Caco-2 (cell line): ENCODE measurements at regions not wholly inside any gene's neighbourhood (a gene's known extent, or its start where the extent isn't known, plus 50 kb on each side); places are given as distances from the start of the nearest gene placed in this dataset.

ENCODE experiments used
- BruUV-seq: library from RNA; stranded (reverse); fragments of 400-500 nt; replicated peaks from 2 replicates; lab custom pipeline; 2021; lab: Mats Ljungman, UMichigan
- CTCF ChIA-PET: fragments of 300-600 bp; sonication (Branson Sonifier 250); formaldehyde crosslinking; loops from one replicate; lab custom pipeline; 2022; ENCODE audit warnings: antibody characterized with exemption; lab: Charles Lee
- POLR2A ChIA-PET: fragments of 300-600 bp; sonication (Branson Sonifier 250); formaldehyde crosslinking; loops from one replicate; lab custom pipeline; 2022; ENCODE audit warnings: antibody characterized with exemption; lab: Charles Lee
- DNase-seq, 2 experiments: peaks; one replicate each; pipeline versions ENCODE4 v3.0.0 to v3.0.0-alpha.2; 2020 to 2022
- H3K27me3 ChIP-seq: replicated peaks from 2 replicates; pipeline ENCODE4 v1.6.0; 2011; ENCODE audit warnings: low read length; ENCODE audit not compliant: control insufficient read depth, insufficient read depth
- H3K36me3 ChIP-seq: 2 replicates; pipeline ENCODE4 v1.5.1; 2011; ENCODE audit warnings: low read length; ENCODE audit not compliant: control insufficient read depth, insufficient read depth
- H3K4me1 ChIP-seq: fragments of 250-450 bp; sonication (Bioruptor Pico); 2 replicates; pipeline ENCODE4 v1.5.1; 2020; ENCODE audit warnings: mild to moderate bottlenecking
- H3K4me3 ChIP-seq: 2 replicates; pipeline ENCODE4 v1.5.1; 2011; ENCODE audit warnings: low read depth, mild to moderate bottlenecking, control low read depth, low read length
- H3K9me3 ChIP-seq: fragments of 250-450 bp; sonication (Bioruptor Pico); 2 replicates; pipeline ENCODE4 v1.5.1; 2020; ENCODE audit warnings: mild to moderate bottlenecking, moderate library complexity
- H3K27ac Mint-ChIP-seq: one replicate; pipeline ENCODE4 v1.8.0; 2022; ENCODE audit warnings: mixed read lengths; ENCODE audit not compliant: unreplicated experiment
- H3K27me3 Mint-ChIP-seq: one replicate; pipeline ENCODE4 v1.8.0; 2022; ENCODE audit warnings: mixed read lengths; ENCODE audit not compliant: insufficient read depth, unreplicated experiment
- H3K36me3 Mint-ChIP-seq: one replicate; pipeline ENCODE4 v1.8.0; 2022; ENCODE audit warnings: mild to moderate bottlenecking, mixed read lengths; ENCODE audit not compliant: insufficient read depth, unreplicated experiment
- H3K4me1 Mint-ChIP-seq: one replicate; pipeline ENCODE4 v1.8.0; 2022; ENCODE audit warnings: low read depth, mixed read lengths; ENCODE audit not compliant: unreplicated experiment
- H3K4me3 Mint-ChIP-seq: one replicate; pipeline ENCODE4 v1.8.0; 2022; ENCODE audit warnings: mild to moderate bottlenecking, moderate library complexity, mixed read lengths; ENCODE audit not compliant: unreplicated experiment
- H3K9me3 Mint-ChIP-seq: one replicate; pipeline ENCODE4 v1.8.0; 2022; ENCODE audit warnings: mixed read lengths; ENCODE audit not compliant: unreplicated experiment
- intact Hi-C: fragments of 100-400 bp; cut with micrococcal nuclease; formaldehyde crosslinking; loops from one replicate; pipeline ENCODE4 v1.10.0; 2022; ENCODE audit not compliant: unreplicated experiment
- TF ChIP-seq, protein P1 (sequence below), 2 experiments: fragments of 200-600 bp in 1 of 2; IDR thresholded peaks; 1 replicate in 1 of 2; 2 replicates in 1 of 2; pipeline versions ENCODE4 v1.5.1 to v1.8.0; 2011 to 2022; ENCODE audit warnings: antibody characterized with exemption in 1 of 2, control low read depth in 1 of 2, inconsistent platforms in 1 of 2, low read depth in 1 of 2, low read length in 1 of 2, mild to moderate bottlenecking in 1 of 2, moderate library complexity in 1 of 2; ENCODE audit not compliant: insufficient read depth in 1 of 2, severe bottlenecking in 1 of 2, unreplicated experiment in 1 of 2

DNA sequence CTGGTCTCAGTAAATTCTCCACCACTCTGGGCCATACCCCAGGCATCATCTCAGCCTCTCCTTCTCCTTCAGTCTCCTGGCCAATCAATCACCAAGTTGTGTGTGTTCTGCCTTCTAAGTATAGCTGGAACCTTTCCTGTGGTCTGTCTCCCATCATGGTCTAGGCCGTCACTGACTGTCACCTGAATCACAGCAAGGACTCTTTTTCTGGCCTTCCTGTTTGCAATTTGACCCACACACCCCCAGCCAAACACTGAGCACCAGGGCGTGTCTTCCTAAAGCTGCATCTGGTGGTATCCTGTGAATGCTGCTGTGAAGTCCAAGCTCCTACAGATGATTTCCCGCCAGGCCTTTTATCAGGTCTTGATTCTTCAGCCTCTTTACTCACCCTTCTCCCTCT lies 52.6 kb upstream of the PRELID3B start:
- TF ChIP-seq, protein P1, sequence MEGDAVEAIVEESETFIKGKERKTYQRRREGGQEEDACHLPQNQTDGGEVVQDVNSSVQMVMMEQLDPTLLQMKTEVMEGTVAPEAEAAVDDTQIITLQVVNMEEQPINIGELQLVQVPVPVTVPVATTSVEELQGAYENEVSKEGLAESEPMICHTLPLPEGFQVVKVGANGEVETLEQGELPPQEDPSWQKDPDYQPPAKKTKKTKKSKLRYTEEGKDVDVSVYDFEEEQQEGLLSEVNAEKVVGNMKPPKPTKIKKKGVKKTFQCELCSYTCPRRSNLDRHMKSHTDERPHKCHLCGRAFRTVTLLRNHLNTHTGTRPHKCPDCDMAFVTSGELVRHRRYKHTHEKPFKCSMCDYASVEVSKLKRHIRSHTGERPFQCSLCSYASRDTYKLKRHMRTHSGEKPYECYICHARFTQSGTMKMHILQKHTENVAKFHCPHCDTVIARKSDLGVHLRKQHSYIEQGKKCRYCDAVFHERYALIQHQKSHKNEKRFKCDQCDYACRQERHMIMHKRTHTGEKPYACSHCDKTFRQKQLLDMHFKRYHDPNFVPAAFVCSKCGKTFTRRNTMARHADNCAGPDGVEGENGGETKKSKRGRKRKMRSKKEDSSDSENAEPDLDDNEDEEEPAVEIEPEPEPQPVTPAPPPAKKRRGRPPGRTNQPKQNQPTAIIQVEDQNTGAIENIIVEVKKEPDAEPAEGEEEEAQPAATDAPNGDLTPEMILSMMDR (IDR thresholded peaks at IDR 0.05; ENCODE audit: insufficient read depth in 1 of 2, low read depth in 1 of 2, low read length in 1 of 2, severe bottlenecking in 1 of 2, unreplicated experiment in 1 of 2), result no peak
- no peak overlapping the region for H3K4me3 Mint-ChIP-seq
- ChIA-PET CTCF (interaction anchor here (1.1 kb wide), 1 partner anchor 360 kb away, joined by 3 read pairs; no protein-coding TSS in a partner anchor), POLR2A (no interaction called here)
- H3K4me1 ChIP-seq, result no peaks in the 10 kb centered on the region
- no peaks in the 10 kb centered on the region for H3K9me3 Mint-ChIP-seq
- H3K4me3 ChIP-seq, result no peak overlapping the region
- H3K27me3 Mint-ChIP-seq, result peaks cover 25% of the 10 kb centered on the region
- H3K36me3 ChIP-seq, result no peaks in the 10 kb centered on the region
- BruUV-seq, result no TSS peak
- DNase-seq, result no peak
- H3K4me1 Mint-ChIP-seq, result no peaks in the 10 kb centered on the region
- H3K27me3 ChIP-seq, result no peaks in the 10 kb centered on the region
- H3K9me3 ChIP-seq, result no peaks in the 10 kb centered on the region
- intact Hi-C loops, result no loop called here
- no peak overlapping the region for H3K27ac Mint-ChIP-seq
- no peaks in the 10 kb centered on the region for H3K36me3 Mint-ChIP-seq

DNA sequence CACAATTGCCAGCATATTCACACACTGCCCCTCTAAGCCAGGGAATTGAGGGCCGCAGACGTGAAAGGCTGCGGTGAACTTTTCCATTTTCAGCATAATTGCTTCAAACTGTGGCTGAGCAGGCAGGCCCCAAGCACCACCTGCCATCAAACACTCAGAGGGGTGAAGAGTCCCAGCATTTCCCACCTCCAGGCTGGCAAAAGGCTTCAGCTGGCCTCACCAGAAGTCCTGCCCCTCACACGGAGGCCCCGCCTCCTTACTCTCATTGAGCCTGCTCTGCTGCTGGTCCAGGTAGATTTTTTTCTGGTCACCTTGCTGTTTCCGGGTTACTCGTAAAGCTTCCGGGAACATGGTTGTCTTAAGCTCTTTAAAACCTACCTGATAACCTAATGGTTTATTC lies 52.0 kb upstream of the PRELID3B start:
- H3K9me3 Mint-ChIP-seq, result no peaks in the 10 kb centered on the region
- CTCF ChIA-PET, result interaction anchor here (1.1 kb wide), 1 partner anchor 361 kb away, joined by 3 read pairs; no protein-coding TSS in a partner anchor
- Histone ChIP-seq H3K27me3 (0 out of 2 replicates have a peak, but pooled peaks cover 1% of the 10 kb centered on the region), H3K9me3 (no peaks in the 10 kb centered on the region), H3K36me3 (no peaks in the 10 kb centered on the region), H3K4me1 (no peaks in the 10 kb centered on the region), H3K4me3 (no peak overlapping the region)
- no peak overlapping the region for H3K27ac Mint-ChIP-seq
- H3K4me1 Mint-ChIP-seq, result no peaks in the 10 kb centered on the region
- no TSS peak for BruUV-seq
- no peaks in the 10 kb centered on the region for H3K36me3 Mint-ChIP-seq
- POLR2A ChIA-PET, result no interaction called here
- no peak for DNase-seq
- intact Hi-C loops, result no loop called here
- TF ChIP-seq, protein P1 (IDR thresholded peaks at IDR 0.05; ENCODE audit: insufficient read depth in 1 of 2, low read depth in 1 of 2, low read length in 1 of 2, severe bottlenecking in 1 of 2, unreplicated experiment in 1 of 2), result no peak
- H3K27me3 Mint-ChIP-seq, result peaks cover 23% of the 10 kb centered on the region
- no peak overlapping the region for H3K4me3 Mint-ChIP-seq
